ENCODE measurements at regions not wholly inside any gene's neighbourhood (a gene's known extent, or its start where the extent isn't known, plus 50 kb on each side); places are given as distances from the start of the nearest gene placed in this dataset.

DNA sequence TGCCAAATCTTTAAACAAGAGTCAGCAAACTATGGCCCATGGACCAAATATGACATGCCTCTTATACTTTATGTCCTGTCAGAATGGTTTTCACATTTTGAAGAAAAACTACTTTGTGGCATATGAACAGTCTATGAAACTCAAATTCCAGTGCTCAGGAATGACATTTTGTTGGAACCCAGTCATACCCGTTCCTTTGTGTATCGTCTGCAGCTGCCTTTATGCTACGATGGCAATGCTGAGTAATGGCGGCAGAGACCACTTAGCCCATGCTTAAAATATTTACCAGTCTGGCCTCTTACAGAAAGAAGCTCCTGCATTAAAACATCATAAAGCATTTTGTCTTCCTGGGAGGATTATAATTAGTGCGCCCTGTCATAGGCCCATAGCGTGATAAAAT is 140.5 kb upstream of the FHL2 start:
- H3K27me3 ChIP-seq (replicated peaks in 1 of 4; ENCODE audit: control insufficient read depth in 3 of 4, extremely low read depth in 1 of 4, insufficient read depth in 3 of 4, low read length in 3 of 4): no peaks in the 10 kb centered on the region; a peak in 1 of 7 replicates
- no peak overlapping the region for H4K8ac ChIP-seq (ENCODE audit: extremely low read depth, insufficient read depth, low read length)
- no peak for TF ChIP-seq SAP30 (IDR thresholded peaks at IDR 0.05; ENCODE audit: insufficient read depth, insufficient replicate concordance, low read length)
- TF ChIP-seq RNF2 (IDR thresholded peaks at IDR 0.05; ENCODE audit: borderline replicate concordance, low read depth, low read length, missing control alignments, poor library complexity, severe bottlenecking): no peak
- no peak for TF ChIP-seq SP1 (IDR thresholded peaks at IDR 0.05; ENCODE audit: low read depth, low read length)
- TF ChIP-seq TAF7 (optimal IDR thresholded peaks at IDR 0.05; ENCODE audit: borderline replicate concordance, low read depth, low read length): no peak
- no peak for TF ChIP-seq SRF (IDR thresholded peaks at IDR 0.05; ENCODE audit: low read depth, low read length)
- no peak for TF ChIP-seq BCL11A (IDR thresholded peaks at IDR 0.05; ENCODE audit: low read depth in 2 of 2, low read length in 2 of 2)
- no peak for TF ChIP-seq CEBPB (IDR thresholded peaks at IDR 0.05; ENCODE audit: low read depth, low read length)
- no peak for TF ChIP-seq POLR2A (IDR thresholded peaks at IDR 0.05; ENCODE audit: control extremely low read depth in 1 of 2, low read depth in 2 of 2, low read length in 2 of 2)
- no peak for TF ChIP-seq GTF2F1 (IDR thresholded peaks at IDR 0.05; ENCODE audit: borderline replicate concordance, low read depth, low read length)
- ChIA-PET POLR2A (ENCODE audit: partially characterized antibody) (no interaction called here), CTCF (ENCODE audit: partially characterized antibody) (interaction anchor here (0.9 to 1.4 kb wide), 3 partner anchors 8 to 430 kb away, joined by 3 to 4 read pairs (median 4); no protein-coding TSS in a partner anchor)
- H4K5ac ChIP-seq (ENCODE audit: insufficient read length, low read depth, low read length): no peak overlapping the region
- no peak overlapping the region for H2BK120ac ChIP-seq (replicated peaks; ENCODE audit: low read depth, low read length)
- no peak overlapping the region for H2BK15ac ChIP-seq (ENCODE audit: low read length)
- H3K9ac ChIP-seq (replicated peaks in 1 of 4; ENCODE audit: extremely low read depth in 1 of 4, low read depth in 3 of 4, low read length in 3 of 4): no peak overlapping the region
- H2BK5ac ChIP-seq (ENCODE audit: low read depth, low read length): no peak overlapping the region
- H3K4me3 ChIP-seq (ENCODE audit: extremely low read depth in 1 of 4, insufficient read depth in 2 of 4, low read depth in 3 of 4, low read length in 4 of 4): no peak overlapping the region
- no peaks in the 10 kb centered on the region for H3K79me1 ChIP-seq (ENCODE audit: low read depth, low read length)
- no peak overlapping the region for H4K91ac ChIP-seq (replicated peaks; ENCODE audit: insufficient read length, low read length)
- 91% methylated on average over 6 of the region's 6 CpGs; no CpG with 5 or more reads in 1 of the 2 experiments for WGBS, 2 experiments (ENCODE audit: extremely low coverage in 1 of 2, insufficient coverage in 1 of 2, insufficient read length in 1 of 2, insufficient replicate concordance in 2 of 2, low coverage in 1 of 2, low lambda C conversion rate in 2 of 2, missing lambda C conversion rate in 1 of 2)
- H3K14ac ChIP-seq (ENCODE audit: insufficient read length): no peak overlapping the region
- no peak overlapping the region for H3K27ac ChIP-seq (ENCODE audit: low read depth, low read length)
- H2AK5ac ChIP-seq (ENCODE audit: low read depth, low read length): no peak overlapping the region
- no peaks in the 10 kb centered on the region for H3K9me3 ChIP-seq (ENCODE audit: insufficient read depth in 2 of 2, low read depth in 1 of 2, low read length in 1 of 2)
- no peak overlapping the region for H3K23ac ChIP-seq (ENCODE audit: insufficient read length)
- no peaks in the 10 kb centered on the region; a peak in 1 of 7 replicates for H3K4me1 ChIP-seq (replicated peaks in 1 of 4; ENCODE audit: control insufficient read depth in 3 of 4, insufficient read depth in 4 of 4, low read length in 3 of 4)
- no peaks in the 10 kb centered on the region for H3K79me2 ChIP-seq (ENCODE audit: control insufficient read depth in 1 of 2, insufficient read depth in 2 of 2, low read length in 2 of 2)
- no peak overlapping the region for H3K4ac ChIP-seq (replicated peaks; ENCODE audit: insufficient read length, low read depth, low read length)
- no peak overlapping the region for H3K18ac ChIP-seq (ENCODE audit: extremely low read depth, low read length)
- FAIRE-seq (no peak), DNase-seq (ENCODE audit: low read depth in 1 of 2, low spot score in 2 of 2) (no peak)
- H2AFZ ChIP-seq (ENCODE audit: low read length): no peak overlapping the region
- H3K36me3 ChIP-seq (ENCODE audit: control insufficient read depth in 2 of 4, insufficient read depth in 4 of 4, low read length in 3 of 4): no peaks in the 10 kb centered on the region
- no peak overlapping the region for H3K4me2 ChIP-seq (ENCODE audit: insufficient read depth in 1 of 2, low read depth in 2 of 2, low read length in 2 of 2)
- no peak overlapping the region for H2BK12ac ChIP-seq (ENCODE audit: low read depth, low read length)
- no peaks in the 10 kb centered on the region for H4K20me1 ChIP-seq (replicated peaks in 1 of 2; ENCODE audit: control insufficient read depth in 1 of 2, insufficient read depth in 2 of 2, low read length in 2 of 2)
- H3K56ac ChIP-seq (replicated peaks; ENCODE audit: insufficient read length, low read depth, low read length): no peak overlapping the region
- no peaks in the 10 kb centered on the region for H3K23me2 ChIP-seq (ENCODE audit: low read depth, low read length)
- H2BK20ac ChIP-seq (ENCODE audit: low read length): no peak overlapping the region
